ENCODE measurements at regions not wholly inside any gene's neighbourhood (a gene's known extent, or its start where the extent isn't known, plus 50 kb on each side); places are given as distances from the start of the nearest gene placed in this dataset.

DNA sequence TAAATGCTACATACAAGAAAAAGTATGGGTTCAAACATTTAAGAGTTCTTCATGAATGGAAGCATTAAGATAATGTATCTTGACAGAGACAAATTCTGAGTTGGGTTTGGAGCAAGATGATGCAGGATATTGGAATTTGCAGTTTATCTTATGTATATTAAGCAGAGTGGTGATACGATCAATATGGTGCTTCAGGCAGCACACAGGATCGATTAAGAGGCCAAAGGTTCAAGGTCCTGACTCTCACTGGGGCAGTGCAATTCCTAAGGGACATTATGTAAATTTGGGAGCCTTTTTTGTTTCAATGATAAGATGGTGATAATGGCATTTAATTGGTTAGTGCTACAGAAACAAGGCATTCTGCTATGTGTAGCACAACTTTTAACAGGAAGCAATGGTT, 381.9 kb downstream of the KCNJ3 start:
- no peak overlapping the region for H4K12ac ChIP-seq (ENCODE audit: low read depth, low read length)

DNA sequence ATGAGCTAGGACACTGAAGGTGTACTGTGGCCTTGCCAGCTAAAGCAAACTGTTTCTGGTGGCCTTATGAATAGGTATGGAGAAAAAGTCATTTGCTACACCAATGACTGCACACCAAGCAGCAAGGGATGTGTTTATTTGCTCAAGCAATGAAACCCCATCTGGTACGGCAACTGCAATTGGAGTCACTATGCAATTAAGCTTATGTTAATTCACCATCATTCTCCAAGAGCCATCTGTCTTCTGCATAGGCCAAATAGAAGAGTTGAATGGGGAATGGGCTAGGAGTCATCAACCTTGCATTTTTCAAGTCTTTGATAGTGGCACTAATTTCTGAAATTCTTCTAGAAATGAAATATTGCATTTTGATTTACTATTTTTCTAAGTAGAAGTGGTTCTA, 372.0 kb downstream of the KCNJ3 start:
- no peak overlapping the region for H4K91ac ChIP-seq (ENCODE audit: low read depth, low read length)
- H3K14ac ChIP-seq (ENCODE audit: low read length), result no peak overlapping the region
- no peak overlapping the region for H4K12ac ChIP-seq (ENCODE audit: low read depth, low read length)
- no peaks in the 10 kb centered on the region for H3K79me1 ChIP-seq (ENCODE audit: low read length)
- no peaks in the 10 kb centered on the region for H3K9me3 ChIP-seq (ENCODE audit: insufficient read depth, low read depth, low read length)
- no peak overlapping the region for H3K23ac ChIP-seq (ENCODE audit: low read length)
- no peak overlapping the region for H3K4me3 ChIP-seq (ENCODE audit: low read depth, low read length)
- H2AFZ ChIP-seq (ENCODE audit: insufficient read depth, low read length, poor library complexity), result no peak overlapping the region
- H3K27me3 ChIP-seq (ENCODE audit: insufficient read depth, low read length), result no peaks in the 10 kb centered on the region
- H3K9ac ChIP-seq (ENCODE audit: low read length), result no peak overlapping the region
- H3K36me3 ChIP-seq (ENCODE audit: control insufficient read depth in 1 of 2, insufficient read depth in 2 of 2, low read length in 2 of 2), result no peaks in the 10 kb centered on the region
- H3K27ac ChIP-seq (ENCODE audit: low read depth, low read length), result no peak overlapping the region
- no peaks in the 10 kb centered on the region for H3K79me2 ChIP-seq (ENCODE audit: control insufficient read depth, insufficient read depth, low read length, poor library complexity)
- H3K4me1 ChIP-seq (ENCODE audit: control insufficient read depth in 1 of 2, insufficient read depth in 2 of 2, low read length in 2 of 2), result no peaks in the 10 kb centered on the region
- H2BK5ac ChIP-seq (ENCODE audit: low read depth, low read length, poor library complexity), result no peak overlapping the region
- DNase-seq, result no peak
- H2BK120ac ChIP-seq (ENCODE audit: insufficient read depth, low read length, poor library complexity), result no peak overlapping the region
- no CpG with 5 or more reads among the region's 1 CpG for WGBS (ENCODE audit: extremely low coverage, insufficient coverage, insufficient read length)
- H2BK12ac ChIP-seq (ENCODE audit: low read length), result no peak overlapping the region
- no peak overlapping the region for H2AK5ac ChIP-seq (ENCODE audit: low read length)
- H4K8ac ChIP-seq (ENCODE audit: low read depth, low read length), result no peak overlapping the region
- no peak overlapping the region for H3K18ac ChIP-seq (ENCODE audit: low read length)
- no peak overlapping the region for H3K4ac ChIP-seq (ENCODE audit: low read depth, low read length)
- no peak overlapping the region for H3K4me2 ChIP-seq (ENCODE audit: low read length)

More for the DNA sequence above, 381.9 kb downstream of the KCNJ3 start:
- Histone ChIP-seq H2AK5ac (ENCODE audit: low read length) (no peak overlapping the region), H3K14ac (ENCODE audit: low read length) (no peak overlapping the region), H2BK120ac (ENCODE audit: insufficient read depth, low read length, poor library complexity) (no peak overlapping the region), H2AFZ (ENCODE audit: insufficient read depth, low read length, poor library complexity) (no peak overlapping the region), H3K4ac (ENCODE audit: low read depth, low read length) (no peak overlapping the region), H4K91ac (ENCODE audit: low read depth, low read length) (no peak overlapping the region), H3K4me2 (ENCODE audit: low read length) (no peak overlapping the region), H3K79me1 (ENCODE audit: low read length) (no peaks in the 10 kb centered on the region), H2BK12ac (ENCODE audit: low read length) (no peak overlapping the region), H3K4me1 (ENCODE audit: control insufficient read depth in 1 of 2, insufficient read depth in 2 of 2, low read length in 2 of 2) (no peaks in the 10 kb centered on the region), H3K27ac (ENCODE audit: low read depth, low read length) (no peak overlapping the region), H3K9me3 (ENCODE audit: insufficient read depth, low read depth, low read length) (no peaks in the 10 kb centered on the region), H3K79me2 (ENCODE audit: control insufficient read depth, insufficient read depth, low read length, poor library complexity) (no peaks in the 10 kb centered on the region), H3K27me3 (ENCODE audit: insufficient read depth, low read length) (no peaks in the 10 kb centered on the region), H3K18ac (ENCODE audit: low read length) (no peak overlapping the region), H4K8ac (ENCODE audit: low read depth, low read length) (no peak overlapping the region), H3K36me3 (ENCODE audit: control insufficient read depth in 1 of 2, insufficient read depth in 2 of 2, low read length in 2 of 2) (no peaks in the 10 kb centered on the region), H3K9ac (ENCODE audit: low read length) (no peak overlapping the region), H3K23ac (ENCODE audit: low read length) (no peak overlapping the region), H3K4me3 (ENCODE audit: low read depth, low read length) (no peak overlapping the region), H2BK5ac (ENCODE audit: low read depth, low read length, poor library complexity) (no peak overlapping the region)
- DNase-seq, result no peak
- no CpG with 5 or more reads among the region's 2 CpGs for WGBS (ENCODE audit: extremely low coverage, insufficient coverage, insufficient read length)

DNA sequence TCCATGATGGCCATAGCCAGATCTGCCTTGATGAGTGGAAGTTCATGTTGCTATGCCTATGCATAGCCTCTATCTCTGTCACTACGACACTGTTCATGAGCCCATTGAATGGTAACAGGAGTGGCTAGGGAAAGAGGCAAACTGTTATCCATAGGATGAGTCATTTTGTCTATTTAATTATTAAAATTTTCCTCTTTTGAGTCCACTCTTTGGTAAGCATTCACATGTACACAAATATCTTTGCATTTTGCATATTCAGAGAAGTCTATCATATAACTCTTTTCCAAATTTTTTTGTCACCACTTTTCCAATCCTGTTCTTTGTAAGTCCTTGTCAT, 364.4 kb downstream of the KCNJ3 start:
- Histone ChIP-seq H3K4ac (ENCODE audit: low read depth, low read length) (no peak overlapping the region), H2BK12ac (ENCODE audit: low read length) (no peak overlapping the region), H3K14ac (ENCODE audit: low read length) (no peak overlapping the region), H3K4me1 (ENCODE audit: control insufficient read depth in 1 of 2, insufficient read depth in 2 of 2, low read length in 2 of 2) (no peaks in the 10 kb centered on the region), H4K8ac (ENCODE audit: low read depth, low read length) (no peak overlapping the region), H3K23ac (ENCODE audit: low read length) (no peak overlapping the region), H3K79me2 (ENCODE audit: control insufficient read depth, insufficient read depth, low read length, poor library complexity) (no peaks in the 10 kb centered on the region), H3K4me2 (ENCODE audit: low read length) (no peak overlapping the region), H3K18ac (ENCODE audit: low read length) (no peak overlapping the region), H2BK5ac (ENCODE audit: low read depth, low read length, poor library complexity) (no peak overlapping the region), H3K9me3 (ENCODE audit: insufficient read depth, low read depth, low read length) (no peaks in the 10 kb centered on the region), H3K27ac (ENCODE audit: low read depth, low read length) (no peak overlapping the region), H3K4me3 (ENCODE audit: low read depth, low read length) (no peak overlapping the region), H4K12ac (ENCODE audit: low read depth, low read length) (no peak overlapping the region), H3K79me1 (ENCODE audit: low read length) (no peaks in the 10 kb centered on the region), H4K91ac (ENCODE audit: low read depth, low read length) (no peak overlapping the region), H2BK120ac (ENCODE audit: insufficient read depth, low read length, poor library complexity) (no peak overlapping the region), H2AK5ac (ENCODE audit: low read length) (no peak overlapping the region), H3K9ac (ENCODE audit: low read length) (peak overlapping the region; percentile 33), H3K27me3 (ENCODE audit: insufficient read depth, low read length) (no peaks in the 10 kb centered on the region), H2AFZ (ENCODE audit: insufficient read depth, low read length, poor library complexity) (no peak overlapping the region), H3K36me3 (ENCODE audit: control insufficient read depth in 1 of 2, insufficient read depth in 2 of 2, low read length in 2 of 2) (no peaks in the 10 kb centered on the region)
- no CpG with 5 or more reads among the region's 1 CpG for WGBS (ENCODE audit: extremely low coverage, insufficient coverage, insufficient read length)
- no peak for DNase-seq

DNA sequence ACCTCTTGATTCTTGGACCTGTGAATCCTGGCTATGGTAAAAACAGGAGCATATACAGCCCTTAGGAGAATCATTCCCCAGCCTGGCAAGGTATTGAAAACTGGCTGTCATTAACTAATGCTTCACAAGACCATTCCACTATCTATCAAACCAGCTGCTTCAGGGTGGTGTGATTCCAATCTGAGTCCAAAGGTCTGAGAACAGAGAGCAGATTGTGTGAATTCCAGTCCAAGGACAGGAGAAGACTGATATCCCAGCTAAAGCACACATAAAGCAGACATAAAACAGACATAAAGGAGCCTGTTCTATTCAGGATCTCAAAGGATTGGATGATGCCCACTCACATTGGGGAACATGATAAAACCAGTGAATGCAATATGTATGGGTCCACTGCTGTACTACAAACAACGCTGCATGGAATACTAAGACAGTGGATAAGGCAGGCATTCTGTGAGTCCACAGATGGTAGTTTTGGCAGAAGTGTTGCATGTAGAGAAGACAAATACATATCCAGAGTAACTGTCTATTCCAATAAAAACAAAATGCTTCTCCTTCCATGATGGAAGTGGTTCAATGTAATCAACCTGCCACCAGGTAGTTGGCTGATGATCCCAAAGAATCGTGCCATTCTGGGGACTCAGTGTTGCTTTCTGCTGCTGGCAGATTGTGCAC, 363.9 kb downstream of the KCNJ3 start:
- Histone ChIP-seq H3K27ac (ENCODE audit: low read depth, low read length) (no peak overlapping the region), H3K79me2 (ENCODE audit: control insufficient read depth, insufficient read depth, low read length, poor library complexity) (no peaks in the 10 kb centered on the region), H2BK12ac (ENCODE audit: low read length) (no peak overlapping the region), H3K79me1 (ENCODE audit: low read length) (no peaks in the 10 kb centered on the region), H4K12ac (ENCODE audit: low read depth, low read length) (no peak overlapping the region), H3K23ac (ENCODE audit: low read length) (no peak overlapping the region), H3K4ac (ENCODE audit: low read depth, low read length) (no peak overlapping the region), H2BK5ac (ENCODE audit: low read depth, low read length, poor library complexity) (no peak overlapping the region), H4K8ac (ENCODE audit: low read depth, low read length) (no peak overlapping the region), H3K4me1 (ENCODE audit: control insufficient read depth in 1 of 2, insufficient read depth in 2 of 2, low read length in 2 of 2) (no peaks in the 10 kb centered on the region), H3K4me3 (ENCODE audit: low read depth, low read length) (no peak overlapping the region), H2AFZ (ENCODE audit: insufficient read depth, low read length, poor library complexity) (no peak overlapping the region), H3K18ac (ENCODE audit: low read length) (no peak overlapping the region), H3K4me2 (ENCODE audit: low read length) (no peak overlapping the region), H3K14ac (ENCODE audit: low read length) (no peak overlapping the region), H3K9me3 (ENCODE audit: insufficient read depth, low read depth, low read length) (no peaks in the 10 kb centered on the region), H2AK5ac (ENCODE audit: low read length) (no peak overlapping the region), H3K9ac (ENCODE audit: low read length) (peak overlapping the region; percentile 33), H3K27me3 (ENCODE audit: insufficient read depth, low read length) (no peaks in the 10 kb centered on the region), H2BK120ac (ENCODE audit: insufficient read depth, low read length, poor library complexity) (no peak overlapping the region), H4K91ac (ENCODE audit: low read depth, low read length) (no peak overlapping the region), H3K36me3 (ENCODE audit: control insufficient read depth in 1 of 2, insufficient read depth in 2 of 2, low read length in 2 of 2) (no peaks in the 10 kb centered on the region)
- WGBS (ENCODE audit: extremely low coverage, insufficient coverage, insufficient read length), result no CpG with 5 or more reads among the region's 2 CpGs
- no peak for DNase-seq
